COLO668 (cell line): ENCODE measurements at regions not wholly inside any gene's neighbourhood (a gene's known extent, or its start where the extent isn't known, plus 50 kb on each side); places are given as distances from the start of the nearest gene placed in this dataset.

Source experiments
- DNase-seq: peaks from one replicate; lab custom pipeline; 2025; ENCODE audit not compliant: unreplicated experiment; lab: John Stamatoyannopoulos, UW

DNA sequence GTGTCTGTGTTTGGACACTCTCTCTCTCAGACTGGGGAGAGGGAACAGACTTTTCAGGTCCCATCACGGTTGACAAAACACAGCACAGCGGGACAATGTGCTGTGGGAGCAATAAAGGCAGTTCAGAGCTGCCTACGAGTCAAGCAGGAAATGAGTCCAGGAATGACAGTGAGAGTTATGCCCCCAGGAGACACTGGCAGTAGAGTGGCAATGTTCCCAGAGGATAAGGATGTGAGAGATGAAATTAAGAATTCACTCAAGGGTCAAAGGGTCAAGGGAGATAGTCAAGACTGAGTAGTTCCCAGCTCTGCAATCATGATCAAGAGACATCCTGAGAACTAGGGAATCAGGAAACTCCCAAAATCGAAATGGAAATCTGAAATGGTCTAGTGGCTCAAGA is 156.1 kb downstream of the LURAP1L start:
- no peak for DNase-seq

DNA sequence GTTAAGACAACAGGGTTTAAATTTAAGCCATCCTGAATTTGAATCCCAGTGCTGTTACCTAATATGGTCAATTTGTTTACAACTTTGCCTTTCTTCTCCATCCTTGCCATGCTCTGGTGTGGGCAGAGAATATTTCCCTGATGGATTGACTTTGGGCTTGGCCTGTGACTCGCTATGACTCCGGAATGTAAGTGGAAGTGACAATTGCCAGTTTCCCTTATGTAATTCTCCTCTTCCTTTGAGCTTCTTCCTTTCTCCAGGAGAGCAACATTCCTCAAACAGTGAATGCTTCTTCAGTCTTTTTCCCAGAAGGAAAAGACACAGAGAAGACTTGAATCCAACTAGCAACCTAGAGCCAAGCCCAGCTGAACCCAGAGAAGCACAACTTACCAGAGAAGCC is 159.1 kb downstream of the LURAP1L start:
- DNase-seq = no peak

DNA sequence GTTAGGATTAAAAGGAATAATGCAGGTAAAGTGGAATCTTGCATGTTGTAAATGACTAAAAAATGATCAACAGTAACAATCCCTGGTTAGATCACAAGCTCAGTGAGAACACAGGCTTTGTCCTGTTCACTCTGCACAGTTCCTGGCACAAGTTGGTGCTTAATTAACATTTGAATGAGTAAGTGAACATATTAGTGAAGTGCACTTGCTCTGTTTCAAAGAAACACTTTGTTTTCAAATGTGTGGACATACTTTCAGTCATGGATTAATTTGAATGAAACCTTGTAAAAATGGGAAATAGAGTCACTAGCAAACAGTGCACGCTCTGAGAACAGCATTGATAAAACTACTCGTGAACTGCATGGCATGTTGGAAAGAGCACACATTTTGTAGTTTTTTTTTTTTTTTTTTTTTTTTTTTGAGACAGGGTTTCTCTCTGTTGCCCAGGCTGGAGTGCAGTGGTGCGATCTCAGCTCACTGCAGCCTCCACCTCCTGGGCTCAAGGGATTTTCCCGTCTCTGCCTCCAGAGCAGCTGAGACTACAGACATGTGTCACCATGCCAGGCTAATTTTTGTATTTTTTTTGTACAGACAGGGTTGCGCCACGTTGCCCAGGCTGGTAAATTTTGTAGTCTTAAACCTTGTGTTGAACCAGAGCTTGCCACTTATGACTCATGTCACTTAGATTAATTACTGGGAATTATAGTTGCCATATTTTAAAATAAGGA is 159.9 kb downstream of the LURAP1L start:
- DNase-seq = no peak

DNA sequence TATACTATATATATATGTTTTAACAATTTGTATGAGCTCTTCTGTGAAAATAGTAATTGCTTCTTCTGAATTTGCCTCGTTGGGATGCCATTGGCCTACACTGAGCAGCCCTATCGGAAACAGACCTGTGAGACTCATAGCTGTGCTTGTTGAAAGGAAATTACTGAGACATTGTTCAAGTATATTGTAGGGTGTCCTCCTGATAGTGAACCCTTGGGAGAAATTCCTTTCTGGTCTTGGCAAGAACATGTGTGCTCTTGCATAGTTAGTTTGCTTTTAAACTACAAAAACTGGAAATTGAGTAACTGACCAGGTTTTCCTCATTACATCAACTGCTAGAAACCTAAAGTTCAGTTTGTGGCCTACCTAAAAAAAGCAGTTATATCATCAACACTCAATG is 160.9 kb downstream of the LURAP1L start:
- DNase-seq = no peak

DNA sequence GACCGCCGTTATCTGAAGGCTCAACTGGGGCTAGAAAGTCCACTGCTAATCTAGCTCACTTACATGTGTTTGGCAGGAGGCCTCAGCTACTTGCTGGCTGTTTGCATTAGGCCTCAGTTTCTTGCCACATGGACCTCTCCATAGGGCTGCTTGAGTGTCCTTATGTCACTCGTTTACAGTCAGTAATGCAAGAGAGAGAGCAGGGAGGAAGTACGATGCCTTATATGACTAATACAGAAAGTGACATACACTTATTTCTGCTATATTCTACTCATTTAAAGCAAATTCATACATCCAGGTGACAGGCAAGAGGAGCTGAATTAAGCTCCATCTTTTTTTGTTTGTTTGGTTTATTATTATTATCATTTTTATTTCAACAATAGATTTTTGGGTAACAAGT is 179.6 kb downstream of the LURAP1L start:
- no peak for DNase-seq

DNA sequence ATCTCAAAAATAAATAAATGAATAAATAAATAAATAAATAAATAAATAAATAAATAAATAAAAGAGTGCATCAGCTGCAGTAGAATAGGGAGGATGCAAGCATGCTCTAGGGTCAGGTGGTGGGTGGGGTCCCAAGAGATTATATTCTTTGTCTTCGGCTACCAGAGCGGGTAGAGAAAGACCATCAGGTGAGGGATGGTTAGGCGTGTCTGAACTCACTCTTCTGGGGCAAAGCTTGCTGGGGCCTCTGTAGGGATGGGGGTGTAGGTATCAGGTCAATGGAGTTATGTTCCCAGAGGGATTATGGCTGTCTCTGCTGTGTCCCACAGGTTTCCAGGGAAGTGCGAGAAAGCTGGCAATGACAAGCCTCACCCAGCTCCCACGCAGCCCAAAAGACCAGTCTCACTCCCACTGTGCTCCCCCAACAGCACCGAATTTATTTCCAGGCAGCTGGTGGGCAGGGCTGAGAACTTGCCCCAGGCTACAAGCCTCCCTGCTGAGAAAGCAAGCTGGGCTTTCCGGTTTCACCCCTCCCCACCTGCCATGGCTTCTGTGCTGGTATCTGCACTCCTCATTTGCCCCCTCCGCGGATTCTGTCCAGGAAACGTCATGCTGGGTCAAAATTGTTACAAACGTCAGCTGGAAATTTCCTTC is 180.8 kb downstream of the LURAP1L start:
- peak; percentile 59 for DNase-seq

DNA sequence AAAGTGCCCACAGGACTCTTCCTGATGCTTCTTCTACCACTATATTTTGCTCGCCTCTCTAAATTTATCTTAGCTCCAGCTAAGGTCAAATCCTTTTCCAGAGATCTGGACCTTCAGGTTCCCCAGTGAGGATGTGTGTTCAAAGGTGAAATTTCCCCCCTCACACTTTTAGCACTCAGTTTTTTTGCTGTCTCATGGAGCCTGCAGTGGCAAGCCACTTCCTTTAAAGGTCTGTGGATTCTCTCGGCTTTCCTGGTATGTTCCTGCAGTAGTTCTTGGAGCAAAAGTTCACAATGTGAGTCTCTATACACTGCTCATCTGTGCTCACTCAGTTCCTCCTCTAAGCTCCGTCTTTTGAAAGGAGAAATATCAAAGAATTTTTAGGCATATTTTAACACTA is 181.4 kb downstream of the LURAP1L start:
- DNase-seq = no peak

DNA sequence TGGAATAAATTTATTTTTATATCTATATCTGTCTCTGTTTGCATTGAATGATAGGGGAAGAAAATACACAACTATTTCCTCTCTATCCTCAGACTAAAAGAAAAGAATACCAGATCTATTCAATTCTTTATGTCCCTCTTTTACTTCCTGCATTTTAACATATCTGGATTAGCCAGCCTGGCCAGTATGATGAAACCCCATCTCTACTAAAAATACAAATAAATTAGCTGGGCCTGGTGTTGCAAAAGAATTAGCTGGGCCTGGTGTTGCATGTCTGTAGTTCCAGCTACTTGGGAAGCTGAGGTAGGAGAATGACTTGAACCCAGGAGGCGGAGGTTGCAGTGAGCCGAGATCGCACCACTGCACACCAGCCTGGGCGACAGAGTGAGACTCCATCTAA is 182.0 kb downstream of the LURAP1L start:
- no peak for DNase-seq

DNA sequence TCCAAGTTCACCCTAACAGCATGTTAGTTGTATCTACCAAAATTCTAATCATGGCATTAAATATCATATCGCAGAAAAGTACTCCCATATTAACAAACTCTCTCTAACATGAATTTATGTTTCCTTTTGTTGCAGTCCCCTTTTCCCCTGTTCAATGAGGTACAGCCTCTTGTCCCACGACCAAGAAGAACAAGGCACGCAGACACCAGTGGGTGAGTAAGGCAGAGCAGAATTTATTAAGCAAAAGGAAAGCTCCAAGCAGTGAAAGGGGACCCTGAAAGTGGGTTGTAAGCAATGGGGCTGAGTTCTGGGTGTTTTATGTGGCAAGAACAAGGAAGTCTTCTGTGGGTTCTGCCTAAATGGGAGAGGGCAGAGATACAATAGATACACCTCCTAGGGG is 183.5 kb downstream of the LURAP1L start:
- DNase-seq = no peak

DNA sequence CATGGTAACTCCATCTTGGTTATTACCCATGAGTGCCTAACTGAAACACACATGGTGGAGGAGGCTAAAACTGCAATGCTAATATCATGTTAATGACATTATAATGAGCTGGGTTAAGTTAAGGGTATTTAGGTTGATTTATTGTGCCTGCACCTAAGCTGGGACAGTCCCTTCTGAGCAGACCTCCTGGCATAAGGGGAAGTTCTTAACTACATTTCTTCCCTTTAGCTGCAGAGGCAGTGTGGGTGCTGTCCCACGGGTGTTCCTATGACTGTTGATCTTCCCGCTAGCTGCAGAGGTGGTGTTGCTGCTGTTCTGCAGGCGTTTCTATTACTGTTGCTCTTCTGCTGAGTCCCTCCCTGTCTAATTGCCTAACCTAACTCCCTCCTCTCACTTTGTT is 183.9 kb downstream of the LURAP1L start:
- no peak for DNase-seq

DNA sequence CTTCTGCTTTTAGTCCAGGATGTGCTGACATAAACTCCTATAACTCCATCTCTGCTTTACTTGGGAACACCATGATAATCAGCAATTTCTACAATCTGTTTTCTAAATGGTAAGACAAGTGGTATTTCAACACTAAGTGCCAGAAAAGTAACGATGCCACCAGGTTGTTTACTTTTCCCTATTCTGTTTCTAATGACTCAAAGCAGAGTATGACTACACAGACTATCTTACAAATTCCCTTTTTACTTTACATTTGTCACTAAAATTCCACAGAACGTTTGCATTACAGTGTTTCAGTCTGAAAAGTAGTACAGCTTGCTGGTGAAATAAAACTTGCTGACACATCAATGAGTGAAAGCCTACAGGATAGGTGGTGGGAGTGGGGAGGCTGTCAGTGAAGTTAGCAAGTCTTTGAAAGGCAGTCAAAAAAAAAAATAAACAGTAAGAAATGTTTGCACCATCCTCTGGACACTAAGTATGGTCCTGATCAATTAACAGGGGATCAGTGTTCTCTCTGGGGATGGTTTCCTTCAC is 186.5 kb downstream of the LURAP1L start:
- no peak for DNase-seq

DNA sequence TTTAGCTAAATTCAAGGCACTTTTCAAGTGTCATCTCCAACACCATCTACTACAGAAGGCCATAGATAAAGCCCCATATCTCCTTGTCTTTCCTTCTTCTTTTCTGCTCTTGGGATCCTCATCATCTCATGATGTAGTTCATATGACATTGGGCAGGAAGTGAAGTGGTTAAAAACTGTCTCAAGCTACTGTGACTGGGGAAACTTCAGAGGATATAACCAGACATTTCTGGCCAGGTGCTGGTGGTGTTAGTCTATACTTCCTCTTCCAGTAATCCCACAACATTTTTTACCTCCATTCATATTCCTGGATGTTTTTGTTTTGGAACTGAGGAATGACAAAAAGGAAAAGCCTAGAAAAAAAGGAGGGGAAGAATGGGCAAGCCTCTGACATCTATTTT is 188.7 kb downstream of the LURAP1L start:
- no peak for DNase-seq

DNA sequence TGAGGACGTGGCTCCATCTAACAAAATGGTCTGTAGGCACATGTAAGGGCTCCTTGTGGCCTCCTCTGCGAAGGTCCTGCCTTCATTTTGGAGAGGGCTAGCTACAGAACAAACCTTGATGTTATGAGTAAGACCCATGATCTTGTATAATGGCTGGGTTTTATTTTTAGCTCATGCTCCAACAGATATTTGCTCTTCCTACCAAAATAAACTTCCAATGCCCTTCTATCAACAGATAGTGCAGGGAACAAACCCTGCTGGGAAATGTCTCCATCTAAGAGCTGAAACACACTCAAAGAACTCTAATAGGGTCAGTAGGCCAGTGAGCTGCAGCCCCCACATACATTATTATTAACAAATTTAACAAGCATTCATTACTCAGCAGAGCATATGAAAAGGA is 189.5 kb downstream of the LURAP1L start:
- DNase-seq = no peak

DNA sequence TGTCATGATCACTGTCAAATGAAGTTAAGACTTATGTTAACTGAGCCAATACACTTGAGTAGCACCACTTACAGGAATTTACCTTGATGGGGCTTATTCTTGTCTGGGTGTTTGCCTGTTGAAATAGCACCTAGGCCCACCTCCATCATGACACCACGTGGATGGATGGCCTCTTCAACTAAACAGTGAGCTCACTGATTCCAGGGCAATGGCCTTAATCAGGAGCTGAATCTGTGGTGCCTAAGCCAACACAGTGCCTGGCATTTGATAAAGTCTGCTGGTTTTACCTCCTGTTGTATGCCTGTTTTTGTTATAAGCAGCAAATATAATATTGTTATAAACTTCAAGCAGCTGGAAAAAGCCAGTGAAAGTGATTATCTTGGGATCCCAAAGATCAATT is 190.5 kb downstream of the LURAP1L start:
- no peak for DNase-seq

DNA sequence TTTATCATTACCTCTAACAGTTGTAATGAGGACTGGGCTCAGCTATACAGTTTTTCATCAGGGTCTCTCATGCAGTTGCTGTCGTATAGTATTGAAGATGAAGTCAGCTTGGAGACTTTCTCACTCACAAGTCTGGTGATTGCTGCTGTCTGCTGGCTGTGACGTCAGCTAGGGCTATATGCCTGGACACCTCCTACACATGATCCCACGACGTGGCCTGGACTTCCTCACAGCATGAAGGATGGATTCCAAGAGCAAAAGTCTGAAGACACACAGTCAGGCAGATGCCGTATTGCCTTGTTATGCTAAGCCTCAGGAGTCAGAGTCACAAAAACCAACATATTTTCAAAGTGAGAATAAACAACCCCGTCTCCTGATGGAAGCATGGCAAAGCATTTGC is 193.3 kb downstream of the LURAP1L start:
- no peak for DNase-seq

DNA sequence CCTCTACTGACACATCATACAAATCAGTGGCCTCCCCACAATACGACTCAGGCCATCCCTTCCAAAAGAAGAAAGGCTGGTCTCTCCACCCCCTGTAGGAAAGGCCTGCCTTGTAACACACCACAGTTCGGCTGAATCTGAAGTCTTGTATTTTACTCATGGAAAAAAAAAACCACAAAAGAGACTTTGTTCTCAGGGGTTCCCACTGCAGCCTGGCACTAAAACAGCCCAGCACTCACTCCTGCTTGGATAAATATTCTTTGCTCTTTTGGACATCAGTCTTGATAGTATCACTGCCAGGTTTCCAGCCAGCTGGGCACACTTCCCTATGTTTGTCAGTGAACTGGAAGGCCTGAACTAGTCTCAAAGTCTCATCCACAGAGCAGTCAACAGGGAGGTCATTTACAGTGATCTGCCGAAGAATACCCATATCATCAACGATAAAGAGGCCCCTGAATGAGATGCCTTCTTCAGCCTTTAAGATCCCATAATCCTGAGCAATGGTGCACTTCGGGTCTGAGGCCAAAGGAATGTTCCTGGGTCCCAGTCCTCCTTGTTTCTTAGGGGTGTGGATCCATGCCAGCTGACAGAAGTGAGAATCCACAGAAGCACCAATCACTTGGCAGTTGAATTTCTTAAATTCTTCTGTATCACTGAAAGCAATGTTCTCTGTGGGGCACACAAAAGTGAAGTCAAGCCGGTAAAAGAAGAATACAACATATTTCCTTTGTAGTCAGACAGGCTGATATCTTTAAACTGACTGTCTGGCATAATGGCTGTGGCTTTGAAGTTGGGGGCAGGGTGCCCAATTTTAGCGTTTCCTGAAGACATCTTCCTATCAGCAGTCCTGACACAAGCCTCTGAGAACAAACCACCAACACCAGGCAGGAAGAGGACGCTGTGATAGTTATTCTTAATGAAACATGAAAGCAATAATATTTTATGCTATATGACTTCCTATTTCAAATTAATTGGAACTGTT is 198.1 kb downstream of the LURAP1L start:
- DNase-seq = no peak

DNA sequence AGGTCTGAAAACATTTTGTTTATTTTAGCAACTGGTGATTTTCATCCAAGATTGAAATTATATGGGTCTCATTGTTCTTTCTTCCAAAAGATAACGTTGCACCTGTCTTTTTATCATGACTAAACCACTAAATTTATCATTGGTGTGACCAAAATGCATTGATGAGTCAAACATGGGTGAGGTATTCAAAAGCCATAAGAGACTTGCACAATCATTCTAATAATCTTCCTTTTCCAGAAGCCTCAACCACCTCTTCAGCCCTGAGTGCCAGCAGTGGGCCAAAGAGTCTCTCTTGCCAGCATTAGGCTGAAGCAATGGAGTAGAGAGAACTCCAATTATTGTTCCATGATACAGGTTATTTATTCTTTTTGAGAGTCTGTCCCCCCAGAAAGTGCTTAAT is 198.9 kb downstream of the LURAP1L start:
- no peak for DNase-seq

DNA sequence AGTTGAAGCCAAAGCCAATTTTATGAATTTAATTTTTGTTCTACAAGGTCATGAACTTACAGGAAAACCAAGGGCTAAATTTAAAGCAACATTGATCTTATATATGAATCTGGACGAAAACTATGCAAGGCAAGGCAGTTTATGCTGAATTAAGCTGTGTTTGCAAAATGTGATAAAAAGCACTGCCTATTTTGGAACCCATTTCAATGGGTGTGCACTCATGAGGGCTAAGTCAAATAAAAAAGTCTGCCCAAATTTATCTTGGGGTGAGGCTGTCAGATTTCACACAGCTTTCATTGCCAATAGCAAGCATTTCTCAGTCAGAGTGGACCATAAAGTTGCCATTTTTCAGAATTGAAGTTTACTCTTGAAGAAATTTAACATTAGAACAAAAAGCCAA is 199.9 kb downstream of the LURAP1L start:
- no peak for DNase-seq

DNA sequence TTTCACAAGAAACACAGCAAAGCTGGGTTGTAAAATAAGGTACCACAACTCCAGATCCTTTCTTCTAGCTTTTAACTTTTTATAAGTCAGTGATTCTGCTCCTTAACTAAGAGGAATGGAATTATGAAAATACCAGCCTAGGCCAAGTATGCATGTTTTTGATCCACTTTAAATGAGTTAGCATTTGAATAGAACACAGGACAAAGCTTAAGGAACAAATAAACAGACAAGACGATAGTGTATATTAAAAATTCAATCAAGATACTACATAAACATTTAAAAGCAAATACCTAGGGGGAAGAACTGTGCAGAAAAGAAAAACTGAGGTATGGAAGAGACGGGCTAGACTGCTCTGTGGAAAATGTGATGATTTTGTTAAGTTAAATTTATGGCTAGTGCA is 200.7 kb downstream of the LURAP1L start:
- no peak for DNase-seq

DNA sequence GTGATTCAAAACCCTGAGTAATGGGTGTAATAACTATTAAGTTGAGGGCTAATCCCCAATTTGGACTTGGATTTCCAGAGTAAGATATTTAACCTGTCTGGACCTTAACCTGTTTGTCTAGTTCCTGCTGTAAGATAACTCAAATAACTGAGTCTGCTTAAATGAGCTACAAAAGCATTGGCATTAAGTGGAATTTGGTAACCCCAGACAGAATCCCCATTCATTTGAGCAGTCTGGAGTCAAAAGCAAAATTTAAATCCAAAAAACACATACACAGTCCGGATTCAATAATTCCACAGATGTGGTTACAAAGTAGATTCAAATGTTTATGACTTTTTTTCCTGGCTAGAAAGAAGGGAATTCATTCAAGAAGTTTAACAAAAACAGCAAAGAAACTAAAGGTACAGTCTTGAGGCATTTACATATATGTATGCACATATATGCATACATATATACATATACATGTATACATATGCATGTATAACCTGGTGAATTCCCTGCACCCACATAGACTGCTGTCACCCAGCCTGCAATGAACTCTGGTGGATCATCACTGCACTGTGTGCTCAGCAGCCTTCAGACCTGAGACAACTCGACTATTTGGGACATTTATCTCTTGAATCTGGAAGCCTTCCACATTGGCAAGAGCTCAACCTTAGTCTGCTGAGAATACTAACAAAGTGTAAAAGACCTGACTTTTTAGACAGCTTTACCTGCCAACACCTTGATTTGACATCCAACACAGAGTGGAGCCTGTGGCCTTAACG is 205.4 kb downstream of the LURAP1L start:
- DNase-seq = no peak

DNA sequence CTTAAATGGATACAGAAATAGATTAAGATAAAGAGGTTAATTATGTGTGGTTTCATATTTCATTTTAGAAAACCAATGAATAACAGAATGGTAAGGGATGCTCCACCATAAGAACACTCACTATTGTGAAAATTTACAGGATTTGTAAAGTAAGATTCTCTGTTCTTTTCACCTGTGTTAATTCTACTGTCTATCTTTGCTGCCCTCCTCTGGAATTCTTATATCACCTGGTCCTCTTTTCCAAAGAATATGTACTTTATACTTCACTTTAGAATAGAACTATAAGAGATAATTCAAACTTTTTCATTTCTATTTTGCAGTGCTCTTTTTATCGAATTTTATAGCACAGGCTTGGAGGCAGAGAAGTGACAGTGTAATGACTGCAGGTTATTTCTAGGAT is 213.4 kb downstream of the LURAP1L start:
- DNase-seq = no peak
